Vagina (tissue), 2 donors: ENCODE measurements at regions not wholly inside any gene's neighbourhood (a gene's known extent, or its start where the extent isn't known, plus 50 kb on each side); places are given as distances from the start of the nearest gene placed in this dataset.
"Not testable (repeated sequence)": the region's sequence is repeated elsewhere in the genome, so short reads cannot be mapped to it uniquely, and the experiment has no call there.

Experiments
- DNase-seq, 2 donors: peaks; one replicate each; pipeline ENCODE4 v3.0.0-alpha.2; 2017; ENCODE audit errors: extremely low spot score in 2 of 2
- H3K27ac ChIP-seq: fragments of 200-600 bp; sonication (generic); one replicate; pipeline ENCODE4 v1.5.1; 2019
- H3K27me3 ChIP-seq: fragments of 200-600 bp; sonication (generic); one replicate; pipeline ENCODE4 v1.5.1; 2019
- H3K36me3 ChIP-seq, 2 donors: fragments of 200-600 bp; sonication (generic); one replicate each; pipeline ENCODE4 v1.5.1; 2017 to 2019
- H3K4me1 ChIP-seq: fragments of 200-600 bp; sonication (generic); one replicate; pipeline ENCODE4 v1.5.1; 2019
- H3K4me3 ChIP-seq, 2 donors: fragments of 200-600 bp; sonication (generic); 1 replicate in 1 of 2; 2 replicates in 1 of 2; pipeline ENCODE4 v1.5.1; 2016 to 2019
- H3K9me3 ChIP-seq: fragments of 200-600 bp; sonication (generic); one replicate; pipeline ENCODE4 v1.5.1; 2019
- CTCF ChIP-seq, 3 experiments: fragments of 450-650 bp in 2 of 3; fragments of 200-600 bp in 1 of 3; sonication (generic) in 1 of 3; IDR thresholded peaks; one replicate each; pipeline ENCODE4 v1.5.1; 2017 to 2019; ENCODE audit warnings: antibody characterized with exemption in 3 of 3, mild to moderate bottlenecking in 2 of 3, moderate library complexity in 2 of 3
- POLR2A ChIP-seq, 2 donors: fragments of 450-650 bp; IDR thresholded peaks; one replicate each; pipeline ENCODE4 v1.6.1; 2017; ENCODE audit warnings: antibody characterized with exemption in 2 of 2, mild to moderate bottlenecking in 2 of 2, moderate library complexity in 2 of 2
- POLR2AphosphoS5 ChIP-seq, 2 donors: sonication (generic); formaldehyde crosslinking; IDR thresholded peaks; one replicate each; pipeline ENCODE4 v1.9.0; 2017; ENCODE audit warnings: antibody characterized with exemption in 2 of 2, mild to moderate bottlenecking in 2 of 2, low read depth in 1 of 2; ENCODE audit not compliant: insufficient read depth in 1 of 2
- intact Hi-C: fragments of 100-400 bp; cut with DNase I; formaldehyde crosslinking; loops from one replicate; pipeline ENCODE4 v1.15.1; 2023

GRCh38 chr12:23282701-23283100 is 657.7 kb downstream of the ETNK1 start:
- H3K36me3 ChIP-seq: no peaks in the 10 kb centered on the region
- H3K27ac ChIP-seq: no peak overlapping the region
- H3K4me1 ChIP-seq: no peaks in the 10 kb centered on the region
- no peak overlapping the region for H3K4me3 ChIP-seq
- TF ChIP-seq CTCF (IDR thresholded peaks at IDR 0.05) (no peak), POLR2A (IDR thresholded peaks at IDR 0.05) (no peak), POLR2AphosphoS5 (IDR thresholded peaks at IDR 0.05; ENCODE audit: insufficient read depth in 1 of 2, low read depth in 1 of 2) (no peak)
- H3K27me3 ChIP-seq: no peaks in the 10 kb centered on the region
- intact Hi-C loops: no loop called here
- no peak for DNase-seq
- H3K9me3 ChIP-seq: no peaks in the 10 kb centered on the region

GRCh38 chr12:23285764-23286530 is 661.0 kb downstream of the ETNK1 start:
- H3K36me3 ChIP-seq, intact Hi-C loops, H3K4me1 ChIP-seq, H3K27me3 ChIP-seq, H3K9me3 ChIP-seq, H3K4me3 ChIP-seq, H3K27ac ChIP-seq, DNase-seq: not testable (repeated sequence)

GRCh38 chr12:23290627-23291330 is 658.7 kb downstream of the SOX5 start:
- no peak overlapping the region for H3K27ac ChIP-seq
- H3K4me3 ChIP-seq: no peak overlapping the region
- intact Hi-C loops: no loop called here
- H3K36me3 ChIP-seq: no peaks in the 10 kb centered on the region
- no peak for DNase-seq
- no peaks in the 10 kb centered on the region for H3K27me3 ChIP-seq
- TF ChIP-seq POLR2AphosphoS5 (IDR thresholded peaks at IDR 0.05; ENCODE audit: insufficient read depth in 1 of 2, low read depth in 1 of 2): no peak
- no peaks in the 10 kb centered on the region for H3K4me1 ChIP-seq
- no peaks in the 10 kb centered on the region for H3K9me3 ChIP-seq

DNA sequence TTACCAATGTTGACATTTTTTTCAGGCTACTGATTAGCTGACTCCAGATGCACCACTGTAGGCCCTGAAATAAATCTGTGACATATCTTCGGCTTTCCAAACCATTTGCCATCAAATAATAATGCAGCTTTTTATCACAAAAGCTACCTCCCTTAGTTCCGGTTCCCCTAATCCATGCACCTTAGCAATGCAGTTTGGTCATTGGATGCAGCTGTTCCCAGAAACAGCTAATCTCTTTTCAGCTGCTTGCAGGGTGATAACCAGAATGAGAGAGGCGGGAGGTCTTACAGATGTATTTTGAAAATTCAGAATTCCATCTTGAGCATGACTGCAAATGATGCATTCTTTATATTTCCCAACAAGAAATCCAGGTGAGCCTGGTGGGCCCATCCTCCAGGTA is 646.2 kb downstream of the SOX5 start:
- intact Hi-C loops: no loop called here
- no peak for DNase-seq
- TF ChIP-seq POLR2AphosphoS5 (IDR thresholded peaks at IDR 0.05; ENCODE audit: insufficient read depth in 1 of 2, low read depth in 1 of 2) (no peak), CTCF (IDR thresholded peaks at IDR 0.05) (no peak), POLR2A (IDR thresholded peaks at IDR 0.05) (no peak)
- Histone ChIP-seq H3K27ac (no peak overlapping the region), H3K9me3 (no peaks in the 10 kb centered on the region), H3K4me1 (no peaks in the 10 kb centered on the region), H3K36me3 (no peaks in the 10 kb centered on the region), H3K27me3 (no peaks in the 10 kb centered on the region), H3K4me3 (no peak overlapping the region)

- no peak overlapping the region for H3K27ac ChIP-seq
- no peaks in the 10 kb centered on the region for H3K36me3 ChIP-seq
- DNase-seq: no peak
- H3K27me3 ChIP-seq: no peaks in the 10 kb centered on the region
- H3K4me1 ChIP-seq: no peaks in the 10 kb centered on the region
- intact Hi-C loops: no loop called here
- TF ChIP-seq POLR2AphosphoS5 (IDR thresholded peaks at IDR 0.05; ENCODE audit: insufficient read depth in 1 of 2, low read depth in 1 of 2): no peak
- TF ChIP-seq POLR2A (IDR thresholded peaks at IDR 0.05): no peak
- no peak for TF ChIP-seq CTCF (IDR thresholded peaks at IDR 0.05)
- no peaks in the 10 kb centered on the region for H3K9me3 ChIP-seq
- no peak overlapping the region for H3K4me3 ChIP-seq
These were observed 645.6 kb downstream of the SOX5 start for GRCh38 chr12:23303821-23304220.

DNA sequence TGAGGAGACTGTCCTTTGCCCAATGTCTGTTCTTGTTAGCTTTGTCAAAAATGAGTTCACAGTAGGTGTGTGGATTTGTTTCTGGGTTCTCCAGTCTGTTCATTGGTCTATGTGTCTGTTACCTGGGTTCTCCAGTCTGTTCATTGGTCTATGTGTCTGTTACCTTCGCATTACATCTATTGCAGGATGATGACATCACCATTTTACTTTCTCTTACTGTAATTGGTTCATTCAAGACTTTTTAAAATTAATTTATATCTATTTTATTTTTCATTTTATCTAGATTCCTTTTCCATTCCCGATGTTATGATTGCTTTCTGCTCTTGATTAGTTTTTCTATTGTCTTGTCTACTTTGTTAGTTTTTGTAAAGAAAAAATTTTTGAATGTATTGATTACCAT is 615.5 kb downstream of the SOX5 start:
- no peak for DNase-seq
- Histone ChIP-seq H3K27ac (no peak overlapping the region), H3K9me3 (no peaks in the 10 kb centered on the region), H3K4me1 (no peaks in the 10 kb centered on the region), H3K27me3 (no peaks in the 10 kb centered on the region), H3K4me3 (no peak overlapping the region), H3K36me3 (no peaks in the 10 kb centered on the region)
- TF ChIP-seq POLR2A (IDR thresholded peaks at IDR 0.05): no peak
- TF ChIP-seq POLR2AphosphoS5 (IDR thresholded peaks at IDR 0.05; ENCODE audit: insufficient read depth in 1 of 2, low read depth in 1 of 2): no peak
- no peak for TF ChIP-seq CTCF (IDR thresholded peaks at IDR 0.05)
- intact Hi-C loops: no loop called here
